RPMI8226 (cell line): ENCODE measurements at regions not wholly inside any gene's neighbourhood (a gene's known extent, or its start where the extent isn't known, plus 50 kb on each side); places are given as distances from the start of the nearest gene placed in this dataset.

ENCODE experiments used
- DNase-seq: peaks from one replicate; pipeline ENCODE4 v3.0.0-alpha.2; 2015

GRCh38 chr9:107647141-107647540 is 157.6 kb upstream of the KLF4 start:
- no peak for DNase-seq

DNA sequence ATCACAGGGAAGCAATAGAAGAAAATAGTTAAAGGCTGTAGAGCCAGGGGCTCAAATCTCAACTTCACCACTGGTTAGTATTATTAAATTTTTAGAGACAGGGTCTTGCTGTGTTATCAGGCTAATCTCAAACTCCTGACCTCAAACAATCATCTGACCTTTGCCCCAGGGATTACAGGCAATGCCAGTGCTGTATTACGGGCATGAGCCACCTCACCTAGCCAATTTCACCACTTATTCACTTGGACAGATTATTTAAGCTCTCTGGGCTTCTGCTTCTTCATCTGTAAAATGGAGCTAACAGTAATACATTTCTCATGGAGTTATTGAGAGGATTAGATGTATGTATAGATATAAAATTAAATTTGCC is 155.9 kb upstream of the KLF4 start:
- DNase-seq: no peak

- DNase-seq: peak; percentile 10
Observed at GRCh38 chr9:107644733-107645463, 155.3 kb upstream of the KLF4 start.

- DNase-seq: peak; percentile 4
Observed at GRCh38 chr9:107639426-107639825, 149.9 kb upstream of the KLF4 start.

GRCh38 chr9:107638521-107639310 is 149.1 kb upstream of the KLF4 start:
- DNase-seq: peak; percentile 11

DNA sequence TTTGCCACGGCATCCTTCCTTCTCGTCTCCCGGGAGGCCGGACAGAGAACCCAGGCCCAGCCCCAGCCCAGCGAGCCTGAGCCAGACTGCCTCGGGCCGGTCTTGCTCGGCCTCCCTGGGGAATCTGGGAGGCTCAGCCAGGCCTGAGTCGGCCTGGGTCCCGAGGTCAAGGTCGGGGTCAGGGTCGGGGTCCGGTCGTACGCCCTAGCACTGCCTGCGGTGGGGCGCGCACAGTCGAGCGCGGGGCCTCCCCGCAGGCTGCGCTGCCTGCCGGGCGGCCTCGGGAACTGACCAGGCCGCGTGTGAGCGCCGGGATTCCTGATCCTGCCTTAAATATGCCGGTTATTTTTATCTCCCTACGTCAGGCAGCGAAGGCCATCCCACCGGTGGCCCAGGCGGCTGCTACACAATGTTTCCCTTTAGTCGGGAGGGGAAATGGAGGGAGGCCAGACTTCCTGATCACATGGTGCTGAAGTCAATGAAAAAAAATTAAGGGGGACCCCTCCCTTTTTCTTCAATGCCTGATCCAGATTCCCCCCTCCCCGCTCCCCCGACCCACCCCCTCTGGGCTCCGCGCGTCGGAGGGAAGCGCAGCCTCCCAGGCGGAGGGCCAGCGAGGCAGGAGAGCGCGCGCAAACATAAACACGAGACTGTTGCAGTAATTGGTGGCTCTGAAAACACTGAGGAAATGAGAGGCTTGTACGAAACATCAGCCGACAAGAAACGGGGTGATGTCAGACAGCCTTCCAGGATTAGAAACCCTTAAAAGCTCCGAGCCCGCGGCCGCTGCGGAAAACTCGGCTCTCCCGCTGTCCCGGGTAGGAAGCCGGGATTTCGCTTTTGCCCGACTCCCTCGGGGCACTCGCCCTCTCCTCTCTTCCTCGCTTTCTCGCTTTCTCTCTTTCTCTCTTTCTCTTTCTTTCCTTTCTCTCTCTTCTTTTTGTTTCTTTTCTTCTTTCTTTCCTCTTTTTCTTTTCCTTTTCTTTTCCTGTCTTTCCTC is 148.2 kb upstream of the KLF4 start:
- no peak for DNase-seq

DNA sequence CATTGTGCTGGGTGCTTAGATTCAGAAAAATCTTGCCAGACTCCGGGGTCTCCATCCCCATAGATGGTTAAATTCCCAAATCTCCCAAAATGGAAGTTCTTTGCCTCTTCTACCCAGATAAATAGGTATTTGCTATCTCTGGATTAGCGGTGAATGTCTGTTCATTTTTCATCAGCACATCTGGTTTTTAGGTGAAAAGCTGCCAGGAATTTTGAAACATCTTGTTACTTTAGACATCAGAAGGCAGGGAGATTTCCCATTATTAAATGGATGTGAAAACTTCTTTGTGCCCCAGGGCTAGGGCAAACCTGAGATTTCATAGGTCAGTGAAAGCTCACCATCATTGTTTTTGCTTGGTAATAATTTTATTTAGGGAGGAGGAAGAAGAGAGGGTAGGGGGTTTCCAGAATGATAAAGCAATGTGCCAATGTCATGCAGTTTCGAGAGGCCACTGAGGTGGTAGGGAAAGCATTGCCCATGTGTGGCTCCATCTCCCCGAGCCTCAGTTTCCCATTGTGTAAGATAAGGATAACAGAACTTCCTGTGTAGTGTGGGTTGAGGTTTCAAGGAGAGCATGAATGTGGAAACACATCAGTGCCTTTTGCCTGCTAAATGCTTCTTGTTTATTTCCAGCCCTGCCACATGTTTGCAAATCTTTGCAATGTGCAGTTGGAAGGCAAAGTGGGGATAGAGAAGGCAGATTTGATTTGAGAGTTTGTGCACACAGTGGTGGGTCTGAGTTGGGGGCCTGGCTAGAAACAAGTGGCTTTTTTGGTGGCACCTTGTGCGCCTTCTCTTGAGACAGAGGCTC is 147.2 kb upstream of the KLF4 start:
- no peak for DNase-seq

DNA sequence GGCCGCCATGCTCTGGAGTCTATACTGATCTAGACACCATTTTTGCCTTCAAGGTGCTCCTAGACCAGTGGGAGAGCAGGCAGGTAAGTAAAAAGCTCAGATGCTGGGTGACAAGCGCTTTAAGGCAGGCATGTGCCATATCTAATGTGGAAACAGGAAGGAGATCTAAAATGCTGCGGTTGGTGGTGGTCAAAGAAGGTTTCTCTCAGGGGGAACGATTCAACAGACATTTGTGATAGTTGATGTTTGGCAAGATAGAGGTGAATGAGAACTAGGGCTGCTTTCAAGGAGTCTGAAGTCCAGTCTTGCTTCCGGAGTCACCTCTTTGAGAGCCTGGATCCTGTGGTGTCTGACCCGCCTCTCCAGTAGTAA is 146.2 kb upstream of the KLF4 start:
- DNase-seq: no peak

GRCh38 chr9:107635101-107635802 is 145.7 kb upstream of the KLF4 start:
- no peak for DNase-seq

DNA sequence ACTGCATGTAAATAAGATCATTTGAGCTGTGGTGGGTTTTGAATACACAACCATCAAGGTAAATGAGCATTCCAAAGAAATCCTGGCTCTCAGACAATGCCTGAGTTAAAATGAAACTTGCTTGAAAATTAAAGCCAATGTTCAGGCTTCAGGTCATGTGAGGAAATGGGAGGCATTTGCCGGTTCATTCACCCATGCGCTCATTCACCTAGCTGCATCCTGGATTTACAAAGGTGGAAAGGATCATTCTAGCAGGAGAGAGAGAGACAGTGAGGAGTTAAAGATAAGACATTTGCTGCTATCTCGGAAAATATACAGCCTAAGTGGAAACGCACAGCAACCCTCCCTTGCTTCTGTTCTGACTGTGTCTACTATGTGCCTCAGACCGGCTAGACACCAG is 143.8 kb upstream of the KLF4 start:
- no peak for DNase-seq

DNA sequence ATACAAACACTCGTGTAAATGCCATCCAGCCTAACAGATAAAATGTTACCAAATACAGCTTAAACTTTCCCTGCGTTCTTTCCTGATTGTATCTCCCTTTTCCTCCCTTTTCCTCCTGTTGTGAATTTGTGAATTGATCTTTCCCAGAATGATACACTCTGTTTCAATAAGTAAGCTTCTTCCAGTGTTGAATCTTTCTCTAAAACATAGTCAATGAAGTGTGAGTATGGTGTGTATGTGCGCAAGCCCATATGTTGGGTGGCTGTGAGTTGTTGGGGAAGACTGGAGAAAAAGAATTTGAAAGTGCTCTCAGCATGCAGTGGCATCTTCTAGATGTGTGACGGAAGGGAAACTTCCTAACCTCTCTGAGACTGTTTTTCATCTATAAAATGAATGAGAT is 143.1 kb upstream of the KLF4 start:
- DNase-seq: no peak

- no peak for DNase-seq
Observed at GRCh38 chr9:107632216-107632615, 142.6 kb upstream of the KLF4 start.

DNA sequence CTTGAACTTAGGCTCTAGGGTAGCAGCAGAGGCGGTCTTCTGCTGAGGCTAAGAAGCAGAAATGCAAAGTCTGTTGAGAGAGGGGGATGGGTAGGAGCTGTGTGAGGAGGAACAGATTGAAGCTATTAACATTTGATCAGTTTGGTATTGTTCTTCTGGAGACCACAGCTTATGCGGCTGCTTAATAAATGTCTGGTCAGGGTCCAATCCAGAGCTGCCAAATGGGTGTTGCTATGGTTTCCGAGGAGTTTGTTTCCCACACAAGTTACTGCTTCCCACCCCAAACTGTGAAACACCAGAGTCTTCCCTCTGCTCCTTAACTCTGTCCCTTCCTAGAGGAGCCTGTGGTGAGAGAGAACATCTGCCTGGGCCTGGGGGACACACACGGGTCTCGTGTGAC is 142.2 kb upstream of the KLF4 start:
- DNase-seq: no peak

- DNase-seq: no peak
Observed at GRCh38 chr9:107630156-107630555, 140.6 kb upstream of the KLF4 start.

DNA sequence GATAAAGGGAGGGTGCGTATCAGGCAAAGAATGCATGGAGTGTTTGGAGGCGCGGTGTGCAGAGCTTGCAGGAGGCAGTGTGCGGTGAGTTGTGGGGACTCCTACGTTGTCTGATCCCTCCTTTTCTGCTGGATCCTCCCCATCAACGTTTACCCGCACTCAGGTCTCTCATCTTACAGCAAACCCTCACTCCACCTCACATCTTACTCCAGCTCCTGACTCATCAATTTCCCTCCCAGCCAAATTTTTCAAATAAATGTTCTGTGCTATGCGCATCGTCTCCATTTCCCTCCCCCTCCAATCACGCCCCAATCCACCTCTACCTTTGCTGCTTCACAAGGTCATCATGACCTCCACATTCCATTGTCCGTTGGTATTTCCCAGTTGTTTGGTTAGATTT is 138.9 kb upstream of the KLF4 start:
- DNase-seq: no peak

GRCh38 chr9:107627781-107628180 is 138.2 kb upstream of the KLF4 start:
- DNase-seq: no peak

GRCh38 chr9:107626118-107626517 is 136.5 kb upstream of the KLF4 start:
- DNase-seq: no peak

GRCh38 chr9:107625383-107625984 is 135.9 kb upstream of the KLF4 start:
- DNase-seq: no peak

GRCh38 chr9:107624234-107624948 is 134.8 kb upstream of the KLF4 start:
- no peak for DNase-seq

- DNase-seq: no peak
Observed at GRCh38 chr9:107621436-107621835, 131.9 kb upstream of the KLF4 start.

DNA sequence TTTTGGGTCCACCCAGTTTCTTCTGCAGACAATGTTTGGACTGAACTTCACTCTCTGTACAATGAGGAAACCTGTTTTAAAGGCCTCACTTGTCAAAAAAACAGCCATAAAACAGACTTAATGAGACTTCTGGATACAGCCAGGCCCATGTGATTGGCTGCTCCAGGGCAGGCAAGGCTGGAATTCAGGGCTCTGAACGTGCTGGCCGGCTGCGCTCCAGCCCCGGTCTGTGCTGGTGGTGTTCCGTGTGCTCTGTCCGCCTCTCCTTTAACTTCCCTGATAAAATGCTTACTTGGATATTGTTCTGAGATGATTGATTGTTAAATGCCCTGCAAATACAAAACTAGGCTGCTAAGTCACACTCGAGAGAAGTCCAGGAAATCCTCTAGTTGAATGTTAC is 131.2 kb upstream of the KLF4 start:
- no peak for DNase-seq
